PC-9 (cell line): ENCODE measurements at regions not wholly inside any gene's neighbourhood (a gene's known extent, or its start where the extent isn't known, plus 50 kb on each side); places are given as distances from the start of the nearest gene placed in this dataset.

Experiments
- CTCF ChIP-seq: fragments of 200-600 bp; sonication (generic); conservative IDR thresholded peaks from 2 replicates; pipeline ENCODE4 v1.6.1; 2017; ENCODE audit warnings: mixed run types, antibody characterized with exemption, mild to moderate bottlenecking, moderate library complexity
- EZH2 ChIP-seq: fragments of 200-600 bp; sonication (generic); IDR thresholded peaks from 2 replicates; pipeline ENCODE4 v1.8.0; 2017; ENCODE audit warnings: antibody characterized with exemption, low read depth

GRCh38 chr11:41609511-41609910 lies 150.1 kb upstream of the LRRC4C start:
- no peak for TF ChIP-seq CTCF
- TF ChIP-seq EZH2, result no peak
